ENCODE measurements at regions not wholly inside any gene's neighbourhood (a gene's known extent, or its start where the extent isn't known, plus 50 kb on each side); places are given as distances from the start of the nearest gene placed in this dataset.
"Not testable (repeated sequence)": the region's sequence is repeated elsewhere in the genome, so short reads cannot be mapped to it uniquely, and the experiment has no call there.

- Mint-ChIP-seq H3K27ac (no peak overlapping the region), H3K36me3 (ENCODE audit: low read depth) (no peaks in the 10 kb centered on the region), H3K4me1 (ENCODE audit: low read depth) (no peaks in the 10 kb centered on the region), H3K27me3 (no peaks in the 10 kb centered on the region), H3K9me3 (no peaks in the 10 kb centered on the region), H3K4me3 (no peak overlapping the region)
Observed at GRCh38 chr1:228998179-228998578, 262.9 kb downstream of the RHOU start.

- no peak overlapping the region for H3K27ac Mint-ChIP-seq
- no peaks in the 10 kb centered on the region for H3K27me3 Mint-ChIP-seq
- H3K36me3 Mint-ChIP-seq (ENCODE audit: low read depth) = no peaks in the 10 kb centered on the region
- no peaks in the 10 kb centered on the region for H3K9me3 Mint-ChIP-seq
- no peak overlapping the region for H3K4me3 Mint-ChIP-seq
- H3K4me1 Mint-ChIP-seq (ENCODE audit: low read depth) = no peaks in the 10 kb centered on the region
Observed at GRCh38 chr1:228999446-229000170, 264.3 kb downstream of the RHOU start.

- H3K27ac Mint-ChIP-seq = no peak overlapping the region
- no peaks in the 10 kb centered on the region for H3K9me3 Mint-ChIP-seq
- H3K4me1 Mint-ChIP-seq (ENCODE audit: low read depth) = no peaks in the 10 kb centered on the region
- H3K36me3 Mint-ChIP-seq (ENCODE audit: low read depth) = no peaks in the 10 kb centered on the region
- H3K27me3 Mint-ChIP-seq = no peaks in the 10 kb centered on the region
- H3K4me3 Mint-ChIP-seq = no peak overlapping the region
Observed at GRCh38 chr1:229000187-229000586, 264.9 kb downstream of the RHOU start.

GRCh38 chr1:229001467-229002011 is 266.3 kb downstream of the RHOU start:
- Mint-ChIP-seq H3K4me1 (ENCODE audit: low read depth) (no peaks in the 10 kb centered on the region), H3K27ac (no peak overlapping the region), H3K27me3 (no peaks in the 10 kb centered on the region), H3K4me3 (no peak overlapping the region), H3K36me3 (ENCODE audit: low read depth) (no peaks in the 10 kb centered on the region), H3K9me3 (no peaks in the 10 kb centered on the region)

GRCh38 chr1:229002037-229002436 is 266.8 kb downstream of the RHOU start:
- Mint-ChIP-seq H3K36me3 (ENCODE audit: low read depth) (no peaks in the 10 kb centered on the region), H3K27me3 (no peaks in the 10 kb centered on the region), H3K27ac (no peak overlapping the region), H3K4me3 (no peak overlapping the region), H3K4me1 (ENCODE audit: low read depth) (no peaks in the 10 kb centered on the region), H3K9me3 (no peaks in the 10 kb centered on the region)

GRCh38 chr1:229002451-229002960 is 267.2 kb downstream of the RHOU start:
- Mint-ChIP-seq H3K4me1 (ENCODE audit: low read depth) (no peaks in the 10 kb centered on the region), H3K27ac (no peak overlapping the region), H3K36me3 (ENCODE audit: low read depth) (no peaks in the 10 kb centered on the region), H3K27me3 (no peaks in the 10 kb centered on the region), H3K9me3 (no peaks in the 10 kb centered on the region), H3K4me3 (no peak overlapping the region)

- no peaks in the 10 kb centered on the region for H3K4me1 Mint-ChIP-seq (ENCODE audit: low read depth)
- no peaks in the 10 kb centered on the region for H3K36me3 Mint-ChIP-seq (ENCODE audit: low read depth)
- no peaks in the 10 kb centered on the region for H3K27me3 Mint-ChIP-seq
- H3K9me3 Mint-ChIP-seq = no peaks in the 10 kb centered on the region
- H3K27ac Mint-ChIP-seq = no peak overlapping the region
- no peak overlapping the region for H3K4me3 Mint-ChIP-seq
Observed at GRCh38 chr1:229003233-229004031, 267.5 kb upstream of the RAB4A start.

GRCh38 chr1:229004066-229004833 is 266.7 kb upstream of the RAB4A start:
- H3K27ac Mint-ChIP-seq = no peak overlapping the region
- H3K4me1 Mint-ChIP-seq (ENCODE audit: low read depth) = no peaks in the 10 kb centered on the region
- H3K4me3 Mint-ChIP-seq = no peak overlapping the region
- no peaks in the 10 kb centered on the region for H3K27me3 Mint-ChIP-seq
- no peaks in the 10 kb centered on the region for H3K9me3 Mint-ChIP-seq
- H3K36me3 Mint-ChIP-seq (ENCODE audit: low read depth) = no peaks in the 10 kb centered on the region

- Mint-ChIP-seq H3K27ac (no peak overlapping the region), H3K27me3 (no peaks in the 10 kb centered on the region), H3K36me3 (ENCODE audit: low read depth) (no peaks in the 10 kb centered on the region), H3K4me3 (no peak overlapping the region), H3K9me3 (no peaks in the 10 kb centered on the region), H3K4me1 (ENCODE audit: low read depth) (no peaks in the 10 kb centered on the region)
Observed at GRCh38 chr1:229005097-229005496, 265.8 kb upstream of the RAB4A start.

- Mint-ChIP-seq H3K4me3 (no peak overlapping the region), H3K36me3 (ENCODE audit: low read depth) (no peaks in the 10 kb centered on the region), H3K4me1 (ENCODE audit: low read depth) (no peaks in the 10 kb centered on the region), H3K27ac (no peak overlapping the region), H3K27me3 (no peaks in the 10 kb centered on the region), H3K9me3 (no peaks in the 10 kb centered on the region)
Observed at GRCh38 chr1:229005556-229005955, 265.4 kb upstream of the RAB4A start.

GRCh38 chr1:229006121-229006870 is 264.6 kb upstream of the RAB4A start:
- no peaks in the 10 kb centered on the region for H3K36me3 Mint-ChIP-seq (ENCODE audit: low read depth)
- no peaks in the 10 kb centered on the region for H3K9me3 Mint-ChIP-seq
- H3K27me3 Mint-ChIP-seq = no peaks in the 10 kb centered on the region
- H3K4me1 Mint-ChIP-seq (ENCODE audit: low read depth) = no peaks in the 10 kb centered on the region
- H3K27ac Mint-ChIP-seq = no peak overlapping the region
- no peak overlapping the region for H3K4me3 Mint-ChIP-seq

GRCh38 chr1:229007167-229007566 is 263.7 kb upstream of the RAB4A start:
- H3K36me3 Mint-ChIP-seq (ENCODE audit: low read depth) = no peaks in the 10 kb centered on the region
- no peaks in the 10 kb centered on the region for H3K9me3 Mint-ChIP-seq
- H3K4me3 Mint-ChIP-seq = no peak overlapping the region
- no peak overlapping the region for H3K27ac Mint-ChIP-seq
- H3K4me1 Mint-ChIP-seq (ENCODE audit: low read depth) = no peaks in the 10 kb centered on the region
- no peaks in the 10 kb centered on the region for H3K27me3 Mint-ChIP-seq

GRCh38 chr1:229007701-229008100 is 263.2 kb upstream of the RAB4A start:
- no peaks in the 10 kb centered on the region for H3K9me3 Mint-ChIP-seq

GRCh38 chr1:229008347-229008746 is 262.6 kb upstream of the RAB4A start:
- not testable (repeated sequence) for H3K27me3 Mint-ChIP-seq; H3K9me3 Mint-ChIP-seq; H3K36me3 Mint-ChIP-seq (ENCODE audit: low read depth); H3K4me3 Mint-ChIP-seq; H3K27ac Mint-ChIP-seq; H3K4me1 Mint-ChIP-seq (ENCODE audit: low read depth)

More at GRCh38 chr1:229007701-229008100, 263.2 kb upstream of the RAB4A start:
- H3K36me3 Mint-ChIP-seq (ENCODE audit: low read depth) = no peaks in the 10 kb centered on the region
- no peak overlapping the region for H3K4me3 Mint-ChIP-seq
- peaks cover under 1% of the 10 kb centered on the region for H3K27me3 Mint-ChIP-seq
- H3K27ac Mint-ChIP-seq = no peak overlapping the region
- no peaks in the 10 kb centered on the region for H3K4me1 Mint-ChIP-seq (ENCODE audit: low read depth)
